WTC11 (cell line): ENCODE measurements at regions not wholly inside any gene's neighbourhood (a gene's known extent, or its start where the extent isn't known, plus 50 kb on each side); places are given as distances from the start of the nearest gene placed in this dataset.

Source experiments
- ATAC-seq: fragments of 200-7000 bp; cut with Tn5 transposase; 2 replicates; pipeline ENCODE4 v1.10.0; 2021; ENCODE audit warnings: mild to moderate bottlenecking, moderate library complexity
- CTCF ChIA-PET: fragments of 300-600 bp; sonication (Branson Sonifier 250); formaldehyde crosslinking; loops from one replicate; lab custom pipeline; 2021; ENCODE audit warnings: antibody characterized with exemption; lab: Charles Lee
- POLR2A ChIA-PET: fragments of 350-600 bp; sonication (Branson Sonifier 250); formaldehyde crosslinking; loops from one replicate; lab custom pipeline; 2021; ENCODE audit warnings: antibody characterized with exemption; lab: Charles Lee
- DNase-seq: peaks from one replicate; pipeline ENCODE4 v3.0.0; 2021; ENCODE audit warnings: low spot score
- H3K27ac Mint-ChIP-seq: 2 replicates; pipeline ENCODE4 v1.8.0; 2021; ENCODE audit warnings: mixed read lengths
- H3K27me3 Mint-ChIP-seq: 2 replicates; pipeline ENCODE4 v1.8.0; 2021; ENCODE audit warnings: low read depth, mild to moderate bottlenecking, moderate library complexity, mixed read lengths
- H3K36me3 Mint-ChIP-seq: 2 replicates; pipeline ENCODE4 v1.8.0; 2021; ENCODE audit warnings: mixed read lengths
- H3K4me1 Mint-ChIP-seq: 2 replicates; pipeline ENCODE4 v1.8.0; 2022; ENCODE audit warnings: mixed read lengths
- H3K4me3 Mint-ChIP-seq: 2 replicates; pipeline ENCODE4 v1.8.0; 2021; ENCODE audit warnings: mild to moderate bottlenecking, moderate library complexity, mixed read lengths
- H3K9me3 Mint-ChIP-seq: 2 replicates; pipeline ENCODE4 v1.8.0; 2021; ENCODE audit warnings: mixed read lengths
- CBFB ChIP-seq: sonication (generic); formaldehyde crosslinking; IDR thresholded peaks from 2 replicates; pipeline ENCODE4 v1.8.1; 2022; ENCODE audit warnings: mild to moderate bottlenecking, low read depth, missing genetic modification reagents
- CREB1 ChIP-seq: sonication (generic); formaldehyde crosslinking; IDR thresholded peaks from 2 replicates; pipeline ENCODE4 v1.8.0; 2023; ENCODE audit warnings: mild to moderate bottlenecking, missing genetic modification reagents
- CREM ChIP-seq: sonication (generic); formaldehyde crosslinking; IDR thresholded peaks from 2 replicates; pipeline ENCODE4 v1.8.1; 2022; ENCODE audit warnings: mild to moderate bottlenecking, missing genetic modification reagents, moderate library complexity
- EMX1 ChIP-seq: fragments of 250-450 bp; sonication (Bioruptor Pico); IDR thresholded peaks from 2 replicates; pipeline ENCODE4 v1.8.0; 2021; ENCODE audit warnings: mild to moderate bottlenecking
- FOXK1 ChIP-seq: sonication (generic); formaldehyde crosslinking; IDR thresholded peaks from 2 replicates; pipeline ENCODE4 v1.8.0; 2022; ENCODE audit warnings: mild to moderate bottlenecking, moderate library complexity, missing genetic modification reagents
- FOXP1 ChIP-seq: sonication (generic); formaldehyde crosslinking; IDR thresholded peaks from 2 replicates; pipeline ENCODE4 v1.8.0; 2022; ENCODE audit warnings: missing genetic modification reagents, mild to moderate bottlenecking, moderate library complexity, borderline replicate concordance
- GRHL2 ChIP-seq: fragments of 250-450 bp; sonication (Bioruptor Pico); IDR thresholded peaks from 2 replicates; pipeline ENCODE4 v1.8.0; 2022; ENCODE audit warnings: mild to moderate bottlenecking, moderate library complexity; ENCODE audit not compliant: insufficient replicate concordance, severe bottlenecking
- IRF1 ChIP-seq: sonication (generic); formaldehyde crosslinking; IDR thresholded peaks from 2 replicates; pipeline ENCODE4 v1.8.0; 2023; ENCODE audit warnings: missing genetic modification reagents
- MYBL2 ChIP-seq: sonication (generic); formaldehyde crosslinking; IDR thresholded peaks from 2 replicates; pipeline ENCODE4 v1.8.1; 2023; ENCODE audit warnings: mild to moderate bottlenecking, moderate library complexity, missing genetic modification reagents
- NFE2L1 ChIP-seq: sonication (generic); formaldehyde crosslinking; IDR thresholded peaks from 2 replicates; pipeline ENCODE4 v1.8.1; 2023; ENCODE audit warnings: missing genetic modification reagents
- NR2C2 ChIP-seq: sonication (generic); formaldehyde crosslinking; IDR thresholded peaks from 2 replicates; pipeline ENCODE4 v1.8.0; 2022; ENCODE audit warnings: mild to moderate bottlenecking, missing genetic modification reagents
- NR3C1 ChIP-seq: sonication (generic); formaldehyde crosslinking; conservative IDR thresholded peaks from 2 replicates; pipeline ENCODE4 v1.8.1; 2023; ENCODE audit warnings: low read depth, mild to moderate bottlenecking, missing genetic modification reagents
- OVOL2 ChIP-seq: fragments of 250-450 bp; sonication (Bioruptor Pico); IDR thresholded peaks from 2 replicates; pipeline ENCODE4 v1.9.0; 2021; ENCODE audit warnings: mild to moderate bottlenecking, borderline replicate concordance
- RELA ChIP-seq: sonication (generic); formaldehyde crosslinking; IDR thresholded peaks from 2 replicates; pipeline ENCODE4 v1.8.1; 2022; ENCODE audit warnings: missing genetic modification reagents, mild to moderate bottlenecking, borderline replicate concordance
- SMAD3 ChIP-seq: sonication (generic); formaldehyde crosslinking; IDR thresholded peaks from 2 replicates; pipeline ENCODE4 v1.8.0; 2022; ENCODE audit warnings: missing genetic modification reagents, mild to moderate bottlenecking, borderline replicate concordance
- SOX15 ChIP-seq: fragments of 250-450 bp; sonication (Bioruptor Pico); IDR thresholded peaks from 2 replicates; pipeline ENCODE4 v1.9.0; 2021; ENCODE audit warnings: mild to moderate bottlenecking
- ZNF263 ChIP-seq: sonication (generic); formaldehyde crosslinking; IDR thresholded peaks from 2 replicates; pipeline ENCODE4 v1.8.1; 2022; ENCODE audit warnings: low read depth, mild to moderate bottlenecking, moderate library complexity, missing genetic modification reagents
- ZNF281 ChIP-seq: sonication (generic); formaldehyde crosslinking; IDR thresholded peaks from 2 replicates; pipeline ENCODE4 v1.8.0; 2023; ENCODE audit warnings: mild to moderate bottlenecking, missing genetic modification reagents
- ZSCAN18 ChIP-seq: fragments of 250-450 bp; sonication (Bioruptor Pico); IDR thresholded peaks from 2 replicates; pipeline ENCODE4 v2.1.2; 2022; ENCODE audit warnings: mild to moderate bottlenecking, moderate library complexity
- TF ChIP-seq, protein P1 (sequence below): sonication (generic); formaldehyde crosslinking; IDR thresholded peaks from 2 replicates; pipeline ENCODE4 v1.8.1; 2022; ENCODE audit warnings: low read depth, mild to moderate bottlenecking, moderate library complexity, missing genetic modification reagents, borderline replicate concordance
- TF ChIP-seq, protein P2 (sequence below): fragments of 250-450 bp; sonication (Bioruptor Pico); IDR thresholded peaks from 2 replicates; pipeline ENCODE4 v1.9.0; 2021; ENCODE audit warnings: mild to moderate bottlenecking
- TF ChIP-seq, protein P3 (sequence below): fragments of 250-450 bp; sonication (Bioruptor Pico); IDR thresholded peaks from 2 replicates; pipeline ENCODE4 v1.9.0; 2021; ENCODE audit warnings: moderate library complexity, mild to moderate bottlenecking, inconsistent platforms, borderline replicate concordance
- TF ChIP-seq, protein P4 (sequence below): sonication (generic); formaldehyde crosslinking; IDR thresholded peaks from 2 replicates; pipeline ENCODE4 v1.8.1; 2022; ENCODE audit warnings: low read depth, missing genetic modification reagents, borderline replicate concordance

- Mint-ChIP-seq H3K4me1 (peaks cover 4% of the 10 kb centered on the region; the same call in 1 of the 2 replicates), H3K36me3 (no peaks in the 10 kb centered on the region), H3K9me3 (no peaks in the 10 kb centered on the region), H3K27me3 (no peaks in the 10 kb centered on the region), H3K4me3 (no peak overlapping the region), H3K27ac (no peak overlapping the region)
- ChIA-PET POLR2A (no interaction called here), CTCF (interaction anchor here (0.6 kb wide), 1 partner anchor 1394 kb away, joined by 3 read pairs; no protein-coding TSS in a partner anchor)
- no peak for DNase-seq
- no peak for ATAC-seq
- TF ChIP-seq RELA (CRISPR knock-in tag) = no peak
Measured at GRCh38 chr18:42268186-42268725, 313.2 kb downstream of the PIK3C3 start.

DNA sequence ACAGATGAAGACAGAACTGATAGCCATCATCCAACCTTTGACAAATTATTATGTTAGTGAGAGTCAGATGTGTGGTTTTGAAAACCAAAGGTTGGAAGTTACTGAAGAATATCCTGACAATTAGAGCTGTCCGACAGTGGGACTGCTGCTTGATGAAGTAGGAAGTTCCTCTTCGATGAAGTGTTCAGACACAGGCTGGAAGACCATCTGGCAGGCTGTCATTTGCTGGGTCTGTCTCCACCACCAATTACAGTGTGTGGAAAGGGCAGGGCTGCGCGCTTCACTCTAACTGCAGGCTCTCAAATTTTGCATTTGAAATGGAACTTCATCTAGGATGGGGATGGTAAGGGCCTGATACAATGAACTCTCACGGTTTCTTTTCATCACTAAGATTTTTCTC, 313.8 kb downstream of the PIK3C3 start:
- ATAC-seq (no peak), DNase-seq (no peak)
- ChIA-PET POLR2A (no interaction called here), CTCF (interaction anchor here (0.6 kb wide), 1 partner anchor 1393 kb away, joined by 3 read pairs; no protein-coding TSS in a partner anchor)
- Mint-ChIP-seq H3K9me3 (no peaks in the 10 kb centered on the region), H3K4me1 (peaks cover 4% of the 10 kb centered on the region; the same call in 1 of the 2 replicates), H3K27ac (no peak overlapping the region), H3K36me3 (no peaks in the 10 kb centered on the region), H3K4me3 (no peak overlapping the region), H3K27me3 (no peaks in the 10 kb centered on the region)
- TF ChIP-seq NFE2L1 (CRISPR knock-in tag) (no peak), FOXP1 (CRISPR knock-in tag) (no peak), MYBL2 (CRISPR knock-in tag) (no peak), ZSCAN18 (no peak), ZNF281 (CRISPR knock-in tag) (no peak), CREB1 (CRISPR knock-in tag) (no peak), NR2C2 (no peak), CBFB (no peak), EMX1 (CRISPR knock-in tag) (no peak), OVOL2 (CRISPR knock-in tag) (no peak), ZNF263 (no peak)
- TF ChIP-seq, protein P1, sequence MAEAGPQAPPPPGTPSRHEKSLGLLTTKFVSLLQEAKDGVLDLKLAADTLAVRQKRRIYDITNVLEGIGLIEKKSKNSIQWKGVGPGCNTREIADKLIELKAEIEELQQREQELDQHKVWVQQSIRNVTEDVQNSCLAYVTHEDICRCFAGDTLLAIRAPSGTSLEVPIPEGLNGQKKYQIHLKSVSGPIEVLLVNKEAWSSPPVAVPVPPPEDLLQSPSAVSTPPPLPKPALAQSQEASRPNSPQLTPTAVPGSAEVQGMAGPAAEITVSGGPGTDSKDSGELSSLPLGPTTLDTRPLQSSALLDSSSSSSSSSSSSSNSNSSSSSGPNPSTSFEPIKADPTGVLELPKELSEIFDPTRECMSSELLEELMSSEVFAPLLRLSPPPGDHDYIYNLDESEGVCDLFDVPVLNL (CRISPR knock-in tag) = no peak
- TF ChIP-seq, protein P2, sequence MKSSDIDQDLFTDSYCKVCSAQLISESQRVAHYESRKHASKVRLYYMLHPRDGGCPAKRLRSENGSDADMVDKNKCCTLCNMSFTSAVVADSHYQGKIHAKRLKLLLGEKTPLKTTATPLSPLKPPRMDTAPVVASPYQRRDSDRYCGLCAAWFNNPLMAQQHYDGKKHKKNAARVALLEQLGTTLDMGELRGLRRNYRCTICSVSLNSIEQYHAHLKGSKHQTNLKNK (CRISPR knock-in tag) = no peak

- Mint-ChIP-seq H3K4me3 (no peak overlapping the region), H3K9me3 (no peaks in the 10 kb centered on the region), H3K4me1 (peaks cover 24% of the 10 kb centered on the region), H3K36me3 (no peaks in the 10 kb centered on the region), H3K27ac (no peak overlapping the region), H3K27me3 (no peaks in the 10 kb centered on the region)
- ChIA-PET CTCF (interaction anchor here (1.4 to 2.1 kb wide), 4 partner anchors 10 to 325 kb away, joined by 3 to 12 read pairs (median 4); no protein-coding TSS in a partner anchor), POLR2A (no interaction called here)
- ATAC-seq (no peak), DNase-seq (no peak)
- TF ChIP-seq SMAD3 (CRISPR knock-in tag) (no peak), FOXK1 (CRISPR knock-in tag) (no peak), GRHL2 (CRISPR knock-in tag) (no peak), SOX15 (CRISPR knock-in tag) (no peak), NR3C1 (CRISPR knock-in tag) (no peak), CREM (CRISPR knock-in tag) (no peak), IRF1 (CRISPR knock-in tag) (no peak)
- TF ChIP-seq, protein P3, sequence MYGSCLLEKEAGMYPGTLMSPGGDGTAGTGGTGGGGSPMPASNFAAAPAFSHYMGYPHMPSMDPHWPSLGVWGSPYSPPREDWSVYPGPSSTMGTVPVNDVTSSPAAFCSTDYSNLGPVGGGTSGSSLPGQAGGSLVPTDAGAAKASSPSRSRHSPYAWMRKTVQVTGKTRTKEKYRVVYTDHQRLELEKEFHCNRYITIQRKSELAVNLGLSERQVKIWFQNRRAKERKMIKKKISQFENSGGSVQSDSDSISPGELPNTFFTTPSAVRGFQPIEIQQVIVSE (CRISPR knock-in tag) = no peak
- TF ChIP-seq, protein P4, sequence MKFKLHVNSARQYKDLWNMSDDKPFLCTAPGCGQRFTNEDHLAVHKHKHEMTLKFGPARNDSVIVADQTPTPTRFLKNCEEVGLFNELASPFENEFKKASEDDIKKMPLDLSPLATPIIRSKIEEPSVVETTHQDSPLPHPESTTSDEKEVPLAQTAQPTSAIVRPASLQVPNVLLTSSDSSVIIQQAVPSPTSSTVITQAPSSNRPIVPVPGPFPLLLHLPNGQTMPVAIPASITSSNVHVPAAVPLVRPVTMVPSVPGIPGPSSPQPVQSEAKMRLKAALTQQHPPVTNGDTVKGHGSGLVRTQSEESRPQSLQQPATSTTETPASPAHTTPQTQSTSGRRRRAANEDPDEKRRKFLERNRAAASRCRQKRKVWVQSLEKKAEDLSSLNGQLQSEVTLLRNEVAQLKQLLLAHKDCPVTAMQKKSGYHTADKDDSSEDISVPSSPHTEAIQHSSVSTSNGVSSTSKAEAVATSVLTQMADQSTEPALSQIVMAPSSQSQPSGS (CRISPR knock-in tag) = no peak
Measured at GRCh38 chr18:42271647-42272414, 316.8 kb downstream of the PIK3C3 start.
